Colonic mucosa (tissue), 4 donors: ENCODE measurements at regions not wholly inside any gene's neighbourhood (a gene's known extent, or its start where the extent isn't known, plus 50 kb on each side); places are given as distances from the start of the nearest gene placed in this dataset.
"Not testable (repeated sequence)": the region's sequence is repeated elsewhere in the genome, so short reads cannot be mapped to it uniquely, and the experiment has no call there.

Experiments used
- DNase-seq: peaks from one replicate; pipeline ENCODE4 v3.0.0-alpha.2; 2020
- H3K27ac ChIP-seq: fragments of 200-600 bp; one replicate; pipeline ENCODE4 v1.8.0; 2021
- H3K27me3 ChIP-seq: fragments of 200-600 bp; one replicate; pipeline ENCODE4 v1.8.0; 2021
- H3K36me3 ChIP-seq: fragments of 200-600 bp; one replicate; pipeline ENCODE4 v1.8.0; 2021
- H3K4me1 ChIP-seq: fragments of 200-600 bp; one replicate; pipeline ENCODE4 v1.8.0; 2021; ENCODE audit warnings: mild to moderate bottlenecking
- H3K4me3 ChIP-seq: fragments of 200-600 bp; one replicate; pipeline ENCODE4 v1.8.0; 2021
- H3K9ac ChIP-seq, 2 donors: one replicate each; pipeline ENCODE4 v1.7.0; 2013; ENCODE audit warnings: control low read depth in 2 of 2, low read depth in 2 of 2, low read length in 2 of 2
- H3K9me3 ChIP-seq: fragments of 200-600 bp; one replicate; pipeline ENCODE4 v1.8.0; 2021
- CTCF ChIP-seq: fragments of 200-600 bp; IDR thresholded peaks from one replicate; pipeline ENCODE4 v1.8.0; 2022; ENCODE audit warnings: antibody characterized with exemption, mild to moderate bottlenecking
- intact Hi-C: fragments of 100-400 bp; cut with DNase I; formaldehyde crosslinking; loops from one replicate; pipeline ENCODE4 v1.14.1; 2022
- donor health status: healthy.
- donor health status: DM: no; HTN: no; CAD: no.
- donor health status: DM: no; HTN: no; CAD: no.

DNA sequence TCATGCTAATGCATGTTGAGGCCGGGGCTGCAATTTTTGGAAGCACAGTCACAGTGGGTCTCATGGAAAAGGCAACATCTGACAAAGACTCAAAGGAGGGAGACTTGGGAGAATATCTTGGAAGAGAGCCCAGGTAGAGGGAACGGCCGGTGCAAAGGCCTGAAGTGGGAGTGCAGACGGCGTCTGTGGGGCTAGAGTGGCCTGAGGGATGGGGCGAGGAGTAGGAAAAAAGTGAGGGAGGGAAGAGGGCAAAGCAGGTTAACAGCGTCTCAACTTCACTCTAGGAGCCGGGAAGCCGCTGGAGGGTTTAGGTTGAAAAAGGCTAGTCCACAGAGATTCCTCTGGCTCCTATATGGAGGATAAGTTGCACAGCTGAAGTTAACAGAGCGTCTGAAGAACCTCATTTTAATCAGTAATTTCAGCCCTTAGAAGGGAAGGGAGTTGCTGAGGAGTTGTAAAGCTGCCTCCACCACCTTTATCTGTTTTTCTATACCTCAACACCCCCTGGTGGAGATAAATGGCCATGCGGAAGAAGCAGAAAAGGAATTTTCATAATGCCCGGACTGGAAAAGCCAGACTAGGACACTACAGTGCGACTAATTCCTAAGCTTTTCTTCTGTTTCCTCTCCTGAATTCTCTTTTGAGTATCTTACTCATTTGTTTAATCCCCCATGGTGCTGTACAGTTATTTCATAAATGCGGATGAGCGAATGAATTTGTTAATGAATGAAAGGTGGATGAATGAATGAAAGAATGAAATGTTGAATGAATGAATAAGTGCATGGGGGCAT lies 78.7 kb upstream of the ZNF281 start:
- intact Hi-C loops = loop anchor here (5.0 to 10.0 kb wide), 2 partner anchors 211 to 344 kb away; no protein-coding TSS in a partner anchor
- Histone ChIP-seq H3K9me3 (no peaks in the 10 kb centered on the region), H3K27me3 (no peaks in the 10 kb centered on the region), H3K4me1 (no peaks in the 10 kb centered on the region), H3K9ac (peak overlapping the region in 1 of 2 donors; percentile 30), H3K27ac (no peak overlapping the region), H3K36me3 (no peaks in the 10 kb centered on the region), H3K4me3 (no peak overlapping the region)
- DNase-seq = peak; percentile 68
- TF ChIP-seq CTCF = peak; percentile 79

GRCh38 chr1:200487650-200488049 lies 77.8 kb upstream of the ZNF281 start:
- intact Hi-C loops = loop anchor here (5.0 to 10.0 kb wide), 2 partner anchors 210 to 343 kb away; no protein-coding TSS in a partner anchor
- H3K27me3 ChIP-seq = no peaks in the 10 kb centered on the region
- TF ChIP-seq CTCF = no peak

DNA sequence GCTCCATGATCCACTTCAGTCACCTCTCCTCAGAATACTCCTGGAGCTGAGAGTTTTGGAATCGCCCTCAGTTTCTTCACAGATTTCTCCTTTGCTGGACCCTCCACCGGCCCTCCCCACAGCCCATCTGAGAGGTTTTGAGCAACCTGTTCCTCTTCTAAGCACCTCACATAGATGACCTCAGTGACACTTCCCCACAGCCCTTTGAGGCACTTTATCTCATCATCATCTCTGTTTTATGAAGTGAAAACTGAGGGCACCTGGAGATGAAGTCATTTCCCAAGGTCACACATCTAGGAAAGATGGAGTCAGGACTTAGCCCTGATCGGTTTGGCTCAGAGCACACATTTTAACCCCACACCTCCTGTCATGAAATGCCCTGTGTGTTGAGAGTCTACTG lies 76.8 kb upstream of the ZNF281 start:
- intact Hi-C loops = loop anchor here (5.0 to 10.0 kb wide), 2 partner anchors 209 to 342 kb away; no protein-coding TSS in a partner anchor
- DNase-seq = no peak
- H3K9ac ChIP-seq = no peak overlapping the region

More at GRCh38 chr1:200487650-200488049, 77.8 kb upstream of the ZNF281 start:
- H3K4me3 ChIP-seq = no peak overlapping the region
- no peaks in the 10 kb centered on the region for H3K36me3 ChIP-seq
- no peak for DNase-seq
- H3K9me3 ChIP-seq = no peaks in the 10 kb centered on the region
- no peaks in the 10 kb centered on the region for H3K4me1 ChIP-seq
- no peak overlapping the region for H3K9ac ChIP-seq
- no peak overlapping the region for H3K27ac ChIP-seq

DNA sequence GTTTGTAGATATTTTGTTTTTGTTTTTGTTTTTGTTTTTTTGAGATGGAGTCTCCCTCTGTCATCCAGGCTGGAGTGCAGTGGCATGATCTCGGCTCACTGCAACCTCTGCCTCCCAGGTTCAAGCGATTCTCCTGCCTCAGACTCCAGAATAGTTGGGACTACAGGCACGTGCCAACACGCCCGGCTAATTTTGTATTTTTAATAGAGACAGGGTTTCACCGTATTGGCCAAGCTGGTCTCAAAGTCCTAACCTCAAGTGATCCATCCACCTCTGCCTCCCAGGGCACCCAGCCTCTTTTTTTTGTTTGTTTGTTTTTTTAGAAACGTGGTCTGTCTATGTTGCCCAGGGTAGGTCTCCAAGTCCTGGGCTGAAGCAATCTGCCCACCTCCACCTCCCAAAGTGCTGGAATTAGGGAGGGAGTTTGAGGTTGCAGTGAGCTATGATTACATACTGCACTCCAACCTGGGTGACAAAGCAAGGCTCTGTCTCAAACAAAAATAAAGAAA lies 74.7 kb upstream of the ZNF281 start:
- not testable (repeated sequence) for H3K9ac ChIP-seq, H3K36me3 ChIP-seq, DNase-seq, H3K27me3 ChIP-seq, H3K4me1 ChIP-seq, H3K4me3 ChIP-seq, H3K27ac ChIP-seq, H3K9me3 ChIP-seq
- intact Hi-C loops = loop anchor here (10.0 kb wide), 1 partner anchor 340 kb away; no protein-coding TSS in a partner anchor

More for the DNA sequence above, 76.8 kb upstream of the ZNF281 start:
- no peaks in the 10 kb centered on the region for H3K36me3 ChIP-seq
- H3K27ac ChIP-seq = no peak overlapping the region
- TF ChIP-seq CTCF = no peak
- no peaks in the 10 kb centered on the region for H3K9me3 ChIP-seq
- H3K27me3 ChIP-seq = no peaks in the 10 kb centered on the region
- H3K4me3 ChIP-seq = no peak overlapping the region
- H3K4me1 ChIP-seq = no peaks in the 10 kb centered on the region

DNA sequence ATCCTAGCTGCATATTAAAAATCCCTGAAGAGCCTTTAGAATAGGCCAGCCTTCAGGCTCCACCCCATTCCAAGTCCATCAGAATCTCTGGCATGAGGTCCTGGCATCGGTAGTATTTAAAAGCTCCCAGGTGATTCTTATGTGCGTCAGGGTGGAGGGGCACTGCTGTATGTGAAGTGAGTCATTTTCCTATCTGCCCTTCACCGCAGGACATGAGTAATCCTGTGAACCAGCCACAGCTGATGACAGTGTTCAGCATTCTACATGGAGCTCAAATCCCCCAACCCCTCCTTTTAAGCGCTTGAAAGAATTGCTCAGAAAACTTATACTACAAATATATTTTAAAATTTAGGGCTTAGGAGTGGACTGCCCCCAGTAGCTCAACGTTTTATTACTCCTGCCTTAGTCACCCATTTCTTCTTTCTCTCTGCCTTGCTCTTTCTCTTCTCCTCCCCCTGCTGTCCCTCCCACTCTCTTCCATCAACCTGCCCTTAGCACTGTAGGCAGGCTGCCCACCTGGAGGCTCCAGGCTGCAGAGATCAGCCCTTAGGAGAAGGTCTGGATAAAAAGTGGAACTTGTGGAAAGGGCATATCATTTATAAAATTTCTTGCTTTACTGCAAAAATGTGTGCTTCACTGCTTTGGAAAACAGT lies 73.8 kb upstream of the ZNF281 start:
- Histone ChIP-seq H3K4me3 (no peak overlapping the region), H3K27ac (no peak overlapping the region), H3K27me3 (no peaks in the 10 kb centered on the region), H3K36me3 (no peaks in the 10 kb centered on the region), H3K4me1 (no peaks in the 10 kb centered on the region), H3K9me3 (no peaks in the 10 kb centered on the region), H3K9ac (no peak overlapping the region)
- DNase-seq = no peak
- TF ChIP-seq CTCF = no peak
- intact Hi-C loops = loop anchor here (10.0 kb wide), 1 partner anchor 339 kb away; no protein-coding TSS in a partner anchor
